WERI-Rb-1 (cell line): ENCODE measurements at regions not wholly inside any gene's neighbourhood (a gene's known extent, or its start where the extent isn't known, plus 50 kb on each side); places are given as distances from the start of the nearest gene placed in this dataset.

Experiments
- DNase-seq: peaks from one replicate; pipeline ENCODE4 v3.0.0-alpha.2; 2020
- H3K27ac ChIP-seq: fragments of 250-450 bp; sonication (Bioruptor Pico); 2 replicates; pipeline ENCODE4 v1.5.1; 2020; ENCODE audit warnings: mild to moderate bottlenecking, moderate library complexity
- H3K27me3 ChIP-seq: fragments of 250-450 bp; sonication (Bioruptor Pico); 2 replicates; pipeline ENCODE4 v1.5.1; 2021; ENCODE audit warnings: mild to moderate bottlenecking, low read depth, moderate library complexity; ENCODE audit not compliant: insufficient read depth, severe bottlenecking
- H3K36me3 ChIP-seq: fragments of 250-450 bp; sonication (Bioruptor Pico); 2 replicates; pipeline ENCODE4 v1.5.1; 2020; ENCODE audit warnings: mild to moderate bottlenecking, moderate library complexity
- H3K4me3 ChIP-seq: 2 replicates; pipeline ENCODE4 v1.5.1; 2011; ENCODE audit warnings: low read depth, mild to moderate bottlenecking, control low read depth, low read length
- H3K9me3 ChIP-seq: fragments of 250-450 bp; sonication (Bioruptor Pico); 2 replicates; pipeline ENCODE4 v1.5.1; 2021; ENCODE audit warnings: mild to moderate bottlenecking, moderate library complexity; ENCODE audit not compliant: severe bottlenecking
- TF ChIP-seq, protein P1 (sequence below): IDR thresholded peaks from 2 replicates; pipeline ENCODE4 v1.5.1; 2011; ENCODE audit warnings: low read depth, mild to moderate bottlenecking, control low read depth, inconsistent platforms, low read length

DNA sequence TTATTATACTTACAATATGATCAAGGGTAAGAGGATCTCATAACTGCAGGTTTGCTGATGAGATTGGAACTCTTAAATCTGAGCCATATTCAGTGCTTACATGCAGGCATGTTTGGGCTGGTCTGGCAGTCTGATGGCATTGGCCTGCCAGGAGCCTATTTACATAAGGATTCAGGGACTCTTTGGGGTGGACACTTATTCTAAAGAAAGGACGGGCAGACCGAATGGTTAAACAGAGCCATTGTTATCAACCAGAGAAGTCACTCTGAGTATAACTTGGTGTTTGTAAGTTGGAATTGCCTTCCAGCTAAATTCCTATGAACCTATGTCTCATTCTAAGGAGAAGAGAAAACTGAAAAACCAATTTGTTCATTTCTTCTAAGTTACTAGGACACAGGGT lies 932.8 kb downstream of the IGSF11 start:
- peaks cover 13% of the 10 kb centered on the region for H3K27me3 ChIP-seq
- no peaks in the 10 kb centered on the region for H3K9me3 ChIP-seq
- no peak overlapping the region for H3K27ac ChIP-seq
- no peak overlapping the region for H3K4me3 ChIP-seq
- TF ChIP-seq, protein P1, sequence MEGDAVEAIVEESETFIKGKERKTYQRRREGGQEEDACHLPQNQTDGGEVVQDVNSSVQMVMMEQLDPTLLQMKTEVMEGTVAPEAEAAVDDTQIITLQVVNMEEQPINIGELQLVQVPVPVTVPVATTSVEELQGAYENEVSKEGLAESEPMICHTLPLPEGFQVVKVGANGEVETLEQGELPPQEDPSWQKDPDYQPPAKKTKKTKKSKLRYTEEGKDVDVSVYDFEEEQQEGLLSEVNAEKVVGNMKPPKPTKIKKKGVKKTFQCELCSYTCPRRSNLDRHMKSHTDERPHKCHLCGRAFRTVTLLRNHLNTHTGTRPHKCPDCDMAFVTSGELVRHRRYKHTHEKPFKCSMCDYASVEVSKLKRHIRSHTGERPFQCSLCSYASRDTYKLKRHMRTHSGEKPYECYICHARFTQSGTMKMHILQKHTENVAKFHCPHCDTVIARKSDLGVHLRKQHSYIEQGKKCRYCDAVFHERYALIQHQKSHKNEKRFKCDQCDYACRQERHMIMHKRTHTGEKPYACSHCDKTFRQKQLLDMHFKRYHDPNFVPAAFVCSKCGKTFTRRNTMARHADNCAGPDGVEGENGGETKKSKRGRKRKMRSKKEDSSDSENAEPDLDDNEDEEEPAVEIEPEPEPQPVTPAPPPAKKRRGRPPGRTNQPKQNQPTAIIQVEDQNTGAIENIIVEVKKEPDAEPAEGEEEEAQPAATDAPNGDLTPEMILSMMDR = no peak
- H3K36me3 ChIP-seq = no peaks in the 10 kb centered on the region
- DNase-seq = no peak

DNA sequence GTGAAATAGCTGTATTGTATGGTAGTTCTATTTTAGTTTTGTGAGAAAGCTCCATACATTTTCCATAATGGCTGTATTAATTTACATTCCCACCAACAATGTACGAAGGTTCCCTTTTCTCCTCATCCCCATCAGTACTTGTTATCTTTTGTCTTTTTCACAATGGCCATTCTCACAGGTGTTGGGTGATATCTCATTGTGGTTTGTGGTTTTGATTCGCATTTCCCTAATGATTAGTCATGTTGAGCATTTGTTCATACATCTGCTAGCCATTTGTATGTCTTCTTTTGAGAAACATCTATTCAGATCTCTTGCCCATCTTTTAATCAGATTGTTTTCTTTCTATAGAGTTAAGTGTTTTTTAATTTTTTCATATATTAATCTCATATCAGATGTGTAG lies 931.9 kb downstream of the IGSF11 start:
- Histone ChIP-seq H3K36me3 (no peaks in the 10 kb centered on the region), H3K9me3 (no peaks in the 10 kb centered on the region), H3K27ac (no peak overlapping the region), H3K4me3 (no peak overlapping the region), H3K27me3 (peaks cover 13% of the 10 kb centered on the region)
- DNase-seq = no peak
- TF ChIP-seq, protein P1 = no peak

DNA sequence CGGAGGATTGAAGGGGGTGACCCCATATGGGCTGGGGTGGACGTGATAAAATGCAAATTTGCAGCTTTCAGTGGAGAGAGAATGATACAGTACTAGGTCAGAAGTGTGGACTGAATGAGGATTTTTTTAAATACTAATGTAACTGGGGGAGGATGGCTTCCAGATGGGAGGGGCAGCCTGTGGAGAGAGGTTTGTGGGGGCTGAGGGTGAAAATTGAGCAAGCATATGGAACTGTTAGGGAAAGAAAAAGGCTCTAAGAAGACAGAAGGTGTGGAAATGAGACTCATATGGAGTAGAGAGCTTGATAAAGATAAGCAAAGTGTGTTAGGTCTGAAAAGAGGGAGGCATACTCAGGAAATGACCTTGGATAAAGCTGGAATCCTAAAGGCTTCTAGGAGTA lies 926.4 kb downstream of the IGSF11 start:
- no peak for DNase-seq
- Histone ChIP-seq H3K27ac (no peak overlapping the region), H3K4me3 (no peak overlapping the region), H3K36me3 (no peaks in the 10 kb centered on the region), H3K9me3 (no peaks in the 10 kb centered on the region), H3K27me3 (peaks cover 31% of the 10 kb centered on the region)
- TF ChIP-seq, protein P1 = no peak

DNA sequence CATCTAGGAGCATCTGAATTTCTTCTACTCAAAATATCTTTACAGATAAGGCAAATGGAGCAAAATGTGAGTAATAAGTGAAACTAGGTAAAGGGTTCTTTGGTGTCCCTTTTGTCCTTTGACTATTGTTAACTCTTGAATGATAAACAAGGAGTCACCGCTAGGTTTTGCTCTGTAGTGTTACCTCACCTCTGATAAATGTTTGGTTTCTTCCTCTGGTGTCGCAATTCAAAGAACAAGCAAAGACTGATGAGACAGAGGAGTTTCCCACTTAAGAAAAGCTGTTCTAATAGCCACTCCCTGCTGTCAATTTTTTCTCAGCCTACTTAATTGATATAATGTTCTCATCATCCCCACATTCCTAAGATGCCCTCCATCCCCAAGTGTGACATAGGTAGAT lies 925.9 kb downstream of the IGSF11 start:
- Histone ChIP-seq H3K4me3 (no peak overlapping the region), H3K27me3 (peaks cover 34% of the 10 kb centered on the region), H3K36me3 (no peaks in the 10 kb centered on the region), H3K27ac (no peak overlapping the region), H3K9me3 (no peaks in the 10 kb centered on the region)
- TF ChIP-seq, protein P1 = no peak
- DNase-seq = no peak

DNA sequence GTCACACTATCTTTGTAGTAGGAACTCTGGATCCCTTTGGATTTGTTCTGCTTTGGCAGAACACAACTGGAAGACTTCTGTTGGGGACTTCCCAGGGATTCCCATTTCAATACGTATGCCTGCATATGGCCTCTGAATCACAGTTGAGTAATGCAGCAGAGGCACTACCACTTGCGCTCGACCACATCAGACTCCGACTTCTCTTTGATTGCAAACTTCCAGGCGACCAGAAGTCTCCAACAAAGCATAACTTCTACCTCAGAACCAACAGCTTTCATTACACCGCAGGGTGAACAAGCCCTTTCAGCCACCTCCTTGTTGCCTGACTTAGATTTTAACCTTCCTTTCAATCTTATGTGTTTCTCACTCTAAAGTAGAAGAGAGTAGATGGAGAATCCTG lies 924.4 kb downstream of the IGSF11 start:
- no peaks in the 10 kb centered on the region for H3K9me3 ChIP-seq
- DNase-seq = no peak
- H3K27ac ChIP-seq = no peak overlapping the region
- no peak overlapping the region for H3K4me3 ChIP-seq
- TF ChIP-seq, protein P1 = no peak
- H3K27me3 ChIP-seq = peaks cover 34% of the 10 kb centered on the region
- H3K36me3 ChIP-seq = no peaks in the 10 kb centered on the region

DNA sequence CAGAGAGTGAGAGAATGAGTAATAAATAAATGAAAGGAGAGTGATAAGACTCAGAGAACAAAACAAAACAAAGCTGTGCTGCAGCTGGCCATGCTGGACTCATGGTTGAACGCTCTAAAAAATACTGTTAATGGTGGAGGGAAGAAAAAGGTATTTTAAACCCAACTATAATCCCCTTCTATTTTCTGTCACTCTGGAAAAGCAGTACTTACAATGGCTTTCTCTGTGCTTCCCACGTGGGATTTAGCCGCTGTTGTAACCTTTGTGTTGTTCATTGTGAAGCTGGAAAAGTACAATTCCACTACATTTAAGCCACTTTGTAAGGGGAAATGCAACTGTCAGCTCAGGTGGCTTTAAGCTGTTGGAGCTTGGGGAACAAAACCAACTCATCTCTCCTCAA lies 917.7 kb downstream of the IGSF11 start:
- Histone ChIP-seq H3K36me3 (no peaks in the 10 kb centered on the region), H3K27me3 (peaks cover 21% of the 10 kb centered on the region), H3K27ac (no peak overlapping the region), H3K9me3 (no peaks in the 10 kb centered on the region), H3K4me3 (no peak overlapping the region)
- DNase-seq = no peak
- TF ChIP-seq, protein P1 = no peak
